ENCODE measurements at regions not wholly inside any gene's neighbourhood (a gene's known extent, or its start where the extent isn't known, plus 50 kb on each side); places are given as distances from the start of the nearest gene placed in this dataset.

- TF ChIP-seq GATA2 (IDR thresholded peaks at IDR 0.05; ENCODE audit: low read depth, low read length): no peak
- no peak for TF ChIP-seq GATA3 (IDR thresholded peaks at IDR 0.05; ENCODE audit: low read depth, low read length)
These were observed 113.5 kb downstream of the AHR start for GRCh38 chr7:17411922-17412321.
